ENCODE measurements at regions not wholly inside any gene's neighbourhood (a gene's known extent, or its start where the extent isn't known, plus 50 kb on each side); places are given as distances from the start of the nearest gene placed in this dataset.
"Not testable (repeated sequence)": the region's sequence is repeated elsewhere in the genome, so short reads cannot be mapped to it uniquely, and the experiment has no call there.

- DNase-seq (ENCODE audit: low read depth, low spot score) = peak; percentile 34
Observed at GRCh38 chr1:8169364-8170058, 143.4 kb upstream of the ERRFI1 start.

GRCh38 chr1:8167936-8168335 lies 141.8 kb upstream of the ERRFI1 start:
- DNase-seq (ENCODE audit: low read depth, low spot score) = no peak

GRCh38 chr1:8166406-8166805 lies 140.3 kb upstream of the ERRFI1 start:
- no peak for DNase-seq (ENCODE audit: low read depth, low spot score)

GRCh38 chr1:8165595-8166360 lies 139.7 kb upstream of the ERRFI1 start:
- DNase-seq (ENCODE audit: low read depth, low spot score) = no peak

- DNase-seq (ENCODE audit: low read depth, low spot score) = no peak
Observed at GRCh38 chr1:8164670-8165069, 138.6 kb upstream of the ERRFI1 start.

- DNase-seq (ENCODE audit: low read depth, low spot score) = no peak
Observed at GRCh38 chr1:8163039-8163438, 136.9 kb upstream of the ERRFI1 start.

- DNase-seq (ENCODE audit: low read depth, low spot score) = no peak
Observed at GRCh38 chr1:8162168-8162567, 136.1 kb upstream of the ERRFI1 start.

GRCh38 chr1:8161546-8162105 lies 135.5 kb upstream of the ERRFI1 start:
- DNase-seq (ENCODE audit: low read depth, low spot score) = no peak

- no peak for DNase-seq (ENCODE audit: low read depth, low spot score)
Observed at GRCh38 chr1:8159470-8160024, 133.4 kb upstream of the ERRFI1 start.

- DNase-seq (ENCODE audit: low read depth, low spot score) = no peak
Observed at GRCh38 chr1:8158995-8159394, 132.9 kb upstream of the ERRFI1 start.

GRCh38 chr1:8157765-8158164 lies 131.7 kb upstream of the ERRFI1 start:
- no peak for DNase-seq (ENCODE audit: low read depth, low spot score)

GRCh38 chr1:8155528-8156186 lies 129.5 kb upstream of the ERRFI1 start:
- DNase-seq (ENCODE audit: low read depth, low spot score) = no peak

- DNase-seq (ENCODE audit: low read depth, low spot score) = no peak
Observed at GRCh38 chr1:8154621-8155052, 128.5 kb upstream of the ERRFI1 start.

GRCh38 chr1:8153961-8154360 lies 127.9 kb upstream of the ERRFI1 start:
- no peak for DNase-seq (ENCODE audit: low read depth, low spot score)

GRCh38 chr1:8152731-8153702 lies 126.9 kb upstream of the ERRFI1 start:
- peak; percentile 19 for DNase-seq (ENCODE audit: low read depth, low spot score)

GRCh38 chr1:8151647-8152046 lies 125.5 kb upstream of the ERRFI1 start:
- DNase-seq (ENCODE audit: low read depth, low spot score) = no peak

- not testable (repeated sequence) for DNase-seq (ENCODE audit: low read depth, low spot score)
Observed at GRCh38 chr1:8149756-8150155, 123.6 kb upstream of the ERRFI1 start.

GRCh38 chr1:8147956-8148355 lies 121.8 kb upstream of the ERRFI1 start:
- no peak for DNase-seq (ENCODE audit: low read depth, low spot score)

GRCh38 chr1:8146257-8146855 lies 120.2 kb upstream of the ERRFI1 start:
- DNase-seq (ENCODE audit: low read depth, low spot score) = no peak

- no peak for DNase-seq (ENCODE audit: low read depth, low spot score)
Observed at GRCh38 chr1:8145545-8146202, 119.6 kb upstream of the ERRFI1 start.

Measured in activated CD4-positive, CD25-positive, alpha-beta regulatory T cell treated with anti-CD3 and anti-CD28 coated beads, Interleukin-2, amount 50 U/mL, for 16 hours (primary cell).